Endodermal cell (in vitro differentiated cells): ENCODE measurements at regions not wholly inside any gene's neighbourhood (a gene's known extent, or its start where the extent isn't known, plus 50 kb on each side); places are given as distances from the start of the nearest gene placed in this dataset.

Source experiments
- DNase-seq: peaks from one replicate; pipeline ENCODE4 v3.0.0-alpha.2; 2017
- H3K27ac ChIP-seq: 2 replicates; pipeline ENCODE4 v1.5.1; 2013; ENCODE audit warnings: mild to moderate bottlenecking, low read depth, low read length, moderate library complexity
- H3K27me3 ChIP-seq: 2 replicates; pipeline ENCODE4 v1.6.1; 2013; ENCODE audit warnings: mild to moderate bottlenecking, low read length, moderate library complexity; ENCODE audit not compliant: insufficient read depth, control insufficient read depth, poor library complexity, severe bottlenecking
- H3K36me3 ChIP-seq: 2 replicates; pipeline ENCODE4 v1.7.0; 2013; ENCODE audit warnings: mild to moderate bottlenecking, low read length, moderate library complexity; ENCODE audit not compliant: control insufficient read depth, insufficient read depth
- H3K4me1 ChIP-seq: one replicate; pipeline ENCODE4 v1.7.0; 2013; ENCODE audit warnings: low read length; ENCODE audit not compliant: control insufficient read depth, insufficient read depth
- H3K4me3 ChIP-seq: 2 replicates; pipeline ENCODE4 v1.5.1; 2013; ENCODE audit warnings: mild to moderate bottlenecking, low read length, moderate library complexity
- H3K9ac ChIP-seq: 2 replicates; pipeline ENCODE4 v1.6.1; 2013; ENCODE audit warnings: mild to moderate bottlenecking, low read length, moderate library complexity; ENCODE audit not compliant: poor library complexity, severe bottlenecking; ENCODE audit errors: extremely low read depth
- H3K9me3 ChIP-seq: 2 replicates; pipeline ENCODE4 v1.6.1; 2013; ENCODE audit warnings: mild to moderate bottlenecking, low read length, moderate library complexity; ENCODE audit not compliant: control insufficient read depth
- H3K27ac Mint-ChIP-seq: 2 replicates; pipeline ENCODE4 v1.8.0; 2020; ENCODE audit warnings: mixed read lengths
- H3K27me3 Mint-ChIP-seq: 2 replicates; pipeline ENCODE4 v1.8.0; 2021; ENCODE audit warnings: mild to moderate bottlenecking, mixed read lengths; ENCODE audit not compliant: insufficient read depth
- H3K36me3 Mint-ChIP-seq: 2 replicates; pipeline ENCODE4 v1.8.0; 2020; ENCODE audit warnings: low read depth, mixed read lengths
- H3K4me1 Mint-ChIP-seq: 2 replicates; pipeline ENCODE4 v1.8.0; 2020; ENCODE audit warnings: mixed read lengths
- H3K4me3 Mint-ChIP-seq: 2 replicates; pipeline ENCODE4 v1.8.0; 2020; ENCODE audit warnings: mild to moderate bottlenecking, moderate library complexity, mixed read lengths
- H3K9me3 Mint-ChIP-seq: 2 replicates; pipeline ENCODE4 v1.8.0; 2020; ENCODE audit warnings: mild to moderate bottlenecking, mixed read lengths
- WGBS, 2 experiments: methylation state at CpG; one replicate each; pipeline versions ENCODE4 v1.1.5 to v1.1.7; 2013; ENCODE audit warnings: missing lambda C conversion rate in 2 of 2, mixed read lengths in 1 of 2; ENCODE audit not compliant: insufficient coverage in 1 of 2, insufficient read length in 1 of 2; 5-methylcytosine and 5-hydroxymethylcytosine counted together
- TF ChIP-seq, protein P1 (sequence below): fragments of 200-600 bp; sonication (generic); conservative IDR thresholded peaks from 2 replicates; pipeline ENCODE4 v1.5.0; 2021; ENCODE audit warnings: antibody characterized with exemption, mild to moderate bottlenecking

DNA sequence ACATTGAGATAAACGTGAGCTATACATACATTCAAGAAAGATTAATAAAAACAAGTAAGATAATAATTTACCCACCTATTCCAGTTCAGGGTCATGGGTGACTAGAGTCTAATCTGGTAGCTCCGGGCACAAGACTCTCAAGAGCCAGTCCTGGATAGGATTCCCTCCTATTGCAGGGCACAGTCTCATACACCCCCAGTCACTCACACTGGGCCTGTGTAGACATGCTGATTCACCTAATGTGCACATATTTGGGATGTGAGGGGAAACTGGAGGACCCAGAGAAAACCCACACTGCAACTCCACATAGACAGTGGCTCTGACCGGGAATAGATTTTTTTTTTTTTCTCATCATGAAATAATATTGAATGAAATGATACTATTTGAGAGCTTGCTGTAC, 81.5 kb upstream of the THUMPD2 start:
- Histone ChIP-seq H3K27ac (no peak overlapping the region), H3K9me3 (peaks cover 10% of the 10 kb centered on the region), H3K36me3 (no peaks in the 10 kb centered on the region), H3K27me3 (no peaks in the 10 kb centered on the region), H3K9ac (no peak overlapping the region), H3K4me1 (no peaks in the 10 kb centered on the region), H3K4me3 (no peak overlapping the region)
- Mint-ChIP-seq H3K4me3 (no peak overlapping the region), H3K27ac (no peak overlapping the region), H3K36me3 (peaks cover 2% of the 10 kb centered on the region), H3K4me1 (no peaks in the 10 kb centered on the region), H3K9me3 (peaks cover 31% of the 10 kb centered on the region), H3K27me3 (no peaks in the 10 kb centered on the region)
- 86 to 98% methylated on average over 1 to 2 of the region's 3 CpGs for WGBS, 2 experiments
- DNase-seq = no peak
- TF ChIP-seq, protein P1, sequence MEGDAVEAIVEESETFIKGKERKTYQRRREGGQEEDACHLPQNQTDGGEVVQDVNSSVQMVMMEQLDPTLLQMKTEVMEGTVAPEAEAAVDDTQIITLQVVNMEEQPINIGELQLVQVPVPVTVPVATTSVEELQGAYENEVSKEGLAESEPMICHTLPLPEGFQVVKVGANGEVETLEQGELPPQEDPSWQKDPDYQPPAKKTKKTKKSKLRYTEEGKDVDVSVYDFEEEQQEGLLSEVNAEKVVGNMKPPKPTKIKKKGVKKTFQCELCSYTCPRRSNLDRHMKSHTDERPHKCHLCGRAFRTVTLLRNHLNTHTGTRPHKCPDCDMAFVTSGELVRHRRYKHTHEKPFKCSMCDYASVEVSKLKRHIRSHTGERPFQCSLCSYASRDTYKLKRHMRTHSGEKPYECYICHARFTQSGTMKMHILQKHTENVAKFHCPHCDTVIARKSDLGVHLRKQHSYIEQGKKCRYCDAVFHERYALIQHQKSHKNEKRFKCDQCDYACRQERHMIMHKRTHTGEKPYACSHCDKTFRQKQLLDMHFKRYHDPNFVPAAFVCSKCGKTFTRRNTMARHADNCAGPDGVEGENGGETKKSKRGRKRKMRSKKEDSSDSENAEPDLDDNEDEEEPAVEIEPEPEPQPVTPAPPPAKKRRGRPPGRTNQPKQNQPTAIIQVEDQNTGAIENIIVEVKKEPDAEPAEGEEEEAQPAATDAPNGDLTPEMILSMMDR = no peak

- Histone ChIP-seq H3K27me3 (no peaks in the 10 kb centered on the region), H3K36me3 (no peaks in the 10 kb centered on the region), H3K4me1 (no peaks in the 10 kb centered on the region), H3K9me3 (peaks cover under 1% of the 10 kb centered on the region), H3K27ac (no peak overlapping the region), H3K9ac (no peak overlapping the region), H3K4me3 (no peak overlapping the region)
- TF ChIP-seq, protein P1 = no peak
- no peak for DNase-seq
- Mint-ChIP-seq H3K27me3 (no peaks in the 10 kb centered on the region), H3K27ac (no peak overlapping the region), H3K4me1 (no peaks in the 10 kb centered on the region), H3K4me3 (no peak overlapping the region), H3K9me3 (peaks cover 19% of the 10 kb centered on the region), H3K36me3 (no peaks in the 10 kb centered on the region)
- 100% methylated on average over 2 of the region's 2 CpGs; no CpG with 5 or more reads in 1 of the 2 experiments for WGBS, 2 experiments
These were observed 79.6 kb upstream of the THUMPD2 start for GRCh38 chr2:39858677-39859076.

GRCh38 chr2:39855856-39856255, 76.8 kb upstream of the THUMPD2 start:
- WGBS, 2 experiments = 83 to 95% methylated on average over 3 of the region's 3 CpGs
- Mint-ChIP-seq H3K27ac (no peak overlapping the region), H3K9me3 (no peaks in the 10 kb centered on the region), H3K36me3 (no peaks in the 10 kb centered on the region), H3K27me3 (no peaks in the 10 kb centered on the region), H3K4me1 (peaks cover 6% of the 10 kb centered on the region), H3K4me3 (no peak overlapping the region)
- Histone ChIP-seq H3K4me3 (no peak overlapping the region), H3K27ac (no peak overlapping the region), H3K4me1 (no peaks in the 10 kb centered on the region), H3K27me3 (no peaks in the 10 kb centered on the region), H3K36me3 (no peaks in the 10 kb centered on the region), H3K9me3 (no peaks in the 10 kb centered on the region), H3K9ac (no peak overlapping the region)
- DNase-seq = no peak
- TF ChIP-seq, protein P1 = no peak
